Right lung (tissue), 2 donors: ENCODE measurements at regions not wholly inside any gene's neighbourhood (a gene's known extent, or its start where the extent isn't known, plus 50 kb on each side); places are given as distances from the start of the nearest gene placed in this dataset.
"Not testable (repeated sequence)": the region's sequence is repeated elsewhere in the genome, so short reads cannot be mapped to it uniquely, and the experiment has no call there.

Experiments
- DNase-seq, 2 donors: peaks; one replicate each; pipeline ENCODE4 v3.0.0-alpha.2; 2013

GRCh38 chr7:48822138-48822537, 102.2 kb upstream of the CDC14C start:
- no peak for DNase-seq

- no peak for DNase-seq
These were observed 92.0 kb upstream of the CDC14C start for GRCh38 chr7:48832303-48832845.

GRCh38 chr7:48837266-48837665, 87.1 kb upstream of the CDC14C start:
- DNase-seq: no peak

- DNase-seq: no peak
These were observed 85.2 kb upstream of the CDC14C start for GRCh38 chr7:48839108-48839507.

GRCh38 chr7:48841739-48842138, 82.6 kb upstream of the CDC14C start:
- DNase-seq: no peak

GRCh38 chr7:48847917-48848316, 76.4 kb upstream of the CDC14C start:
- DNase-seq: peak in 1 of 2 donors; percentile 6

GRCh38 chr7:48860447-48860846, 63.9 kb upstream of the CDC14C start:
- not testable (repeated sequence) for DNase-seq

GRCh38 chr7:48868916-48869315, 55.4 kb upstream of the CDC14C start:
- no peak for DNase-seq

- no peak for DNase-seq
These were observed 51.8 kb upstream of the CDC14C start for GRCh38 chr7:48872548-48872947.
